ENCODE measurements at regions not wholly inside any gene's neighbourhood (a gene's known extent, or its start where the extent isn't known, plus 50 kb on each side); places are given as distances from the start of the nearest gene placed in this dataset.

DNA sequence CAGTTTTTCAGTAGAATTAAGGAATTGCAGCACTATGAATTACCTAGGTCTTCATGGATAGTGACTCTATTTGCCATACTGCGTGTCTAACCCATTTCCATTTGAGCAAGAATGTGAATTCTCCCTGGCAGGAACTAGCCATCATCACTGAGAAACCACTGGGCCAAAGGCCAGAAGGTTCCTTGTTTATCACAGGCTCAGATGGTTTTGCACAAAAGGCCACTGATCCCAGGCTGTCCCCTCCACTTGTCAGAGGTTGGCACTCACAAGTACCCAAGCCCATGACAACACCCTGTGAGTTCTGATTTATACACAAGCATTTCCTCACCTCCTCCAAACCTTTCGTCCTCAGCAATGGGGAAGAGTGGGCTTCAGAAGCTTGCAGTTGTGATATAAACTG, 131.8 kb downstream of the FOXB1 start:
- no peaks in the 10 kb centered on the region for H3K4me1 ChIP-seq (ENCODE audit: insufficient read depth)
- DNase-seq (ENCODE audit: low spot score) (no peak), ATAC-seq (no peak)
- H3K27ac ChIP-seq (ENCODE audit: low read depth) = no peak overlapping the region
- no peak for TF ChIP-seq EZH2phosphoT487 (IDR thresholded peaks at IDR 0.05; ENCODE audit: unreplicated experiment)
- TF ChIP-seq ZNF114 (CRISPR knock-in tag; IDR thresholded peaks at IDR 0.05) = no peak
- TF ChIP-seq ETS1 (IDR thresholded peaks at IDR 0.05) = no peak
- TF ChIP-seq STAT1 (IDR thresholded peaks at IDR 0.05; ENCODE audit: unreplicated experiment) = no peak
- TF ChIP-seq, protein P1, sequence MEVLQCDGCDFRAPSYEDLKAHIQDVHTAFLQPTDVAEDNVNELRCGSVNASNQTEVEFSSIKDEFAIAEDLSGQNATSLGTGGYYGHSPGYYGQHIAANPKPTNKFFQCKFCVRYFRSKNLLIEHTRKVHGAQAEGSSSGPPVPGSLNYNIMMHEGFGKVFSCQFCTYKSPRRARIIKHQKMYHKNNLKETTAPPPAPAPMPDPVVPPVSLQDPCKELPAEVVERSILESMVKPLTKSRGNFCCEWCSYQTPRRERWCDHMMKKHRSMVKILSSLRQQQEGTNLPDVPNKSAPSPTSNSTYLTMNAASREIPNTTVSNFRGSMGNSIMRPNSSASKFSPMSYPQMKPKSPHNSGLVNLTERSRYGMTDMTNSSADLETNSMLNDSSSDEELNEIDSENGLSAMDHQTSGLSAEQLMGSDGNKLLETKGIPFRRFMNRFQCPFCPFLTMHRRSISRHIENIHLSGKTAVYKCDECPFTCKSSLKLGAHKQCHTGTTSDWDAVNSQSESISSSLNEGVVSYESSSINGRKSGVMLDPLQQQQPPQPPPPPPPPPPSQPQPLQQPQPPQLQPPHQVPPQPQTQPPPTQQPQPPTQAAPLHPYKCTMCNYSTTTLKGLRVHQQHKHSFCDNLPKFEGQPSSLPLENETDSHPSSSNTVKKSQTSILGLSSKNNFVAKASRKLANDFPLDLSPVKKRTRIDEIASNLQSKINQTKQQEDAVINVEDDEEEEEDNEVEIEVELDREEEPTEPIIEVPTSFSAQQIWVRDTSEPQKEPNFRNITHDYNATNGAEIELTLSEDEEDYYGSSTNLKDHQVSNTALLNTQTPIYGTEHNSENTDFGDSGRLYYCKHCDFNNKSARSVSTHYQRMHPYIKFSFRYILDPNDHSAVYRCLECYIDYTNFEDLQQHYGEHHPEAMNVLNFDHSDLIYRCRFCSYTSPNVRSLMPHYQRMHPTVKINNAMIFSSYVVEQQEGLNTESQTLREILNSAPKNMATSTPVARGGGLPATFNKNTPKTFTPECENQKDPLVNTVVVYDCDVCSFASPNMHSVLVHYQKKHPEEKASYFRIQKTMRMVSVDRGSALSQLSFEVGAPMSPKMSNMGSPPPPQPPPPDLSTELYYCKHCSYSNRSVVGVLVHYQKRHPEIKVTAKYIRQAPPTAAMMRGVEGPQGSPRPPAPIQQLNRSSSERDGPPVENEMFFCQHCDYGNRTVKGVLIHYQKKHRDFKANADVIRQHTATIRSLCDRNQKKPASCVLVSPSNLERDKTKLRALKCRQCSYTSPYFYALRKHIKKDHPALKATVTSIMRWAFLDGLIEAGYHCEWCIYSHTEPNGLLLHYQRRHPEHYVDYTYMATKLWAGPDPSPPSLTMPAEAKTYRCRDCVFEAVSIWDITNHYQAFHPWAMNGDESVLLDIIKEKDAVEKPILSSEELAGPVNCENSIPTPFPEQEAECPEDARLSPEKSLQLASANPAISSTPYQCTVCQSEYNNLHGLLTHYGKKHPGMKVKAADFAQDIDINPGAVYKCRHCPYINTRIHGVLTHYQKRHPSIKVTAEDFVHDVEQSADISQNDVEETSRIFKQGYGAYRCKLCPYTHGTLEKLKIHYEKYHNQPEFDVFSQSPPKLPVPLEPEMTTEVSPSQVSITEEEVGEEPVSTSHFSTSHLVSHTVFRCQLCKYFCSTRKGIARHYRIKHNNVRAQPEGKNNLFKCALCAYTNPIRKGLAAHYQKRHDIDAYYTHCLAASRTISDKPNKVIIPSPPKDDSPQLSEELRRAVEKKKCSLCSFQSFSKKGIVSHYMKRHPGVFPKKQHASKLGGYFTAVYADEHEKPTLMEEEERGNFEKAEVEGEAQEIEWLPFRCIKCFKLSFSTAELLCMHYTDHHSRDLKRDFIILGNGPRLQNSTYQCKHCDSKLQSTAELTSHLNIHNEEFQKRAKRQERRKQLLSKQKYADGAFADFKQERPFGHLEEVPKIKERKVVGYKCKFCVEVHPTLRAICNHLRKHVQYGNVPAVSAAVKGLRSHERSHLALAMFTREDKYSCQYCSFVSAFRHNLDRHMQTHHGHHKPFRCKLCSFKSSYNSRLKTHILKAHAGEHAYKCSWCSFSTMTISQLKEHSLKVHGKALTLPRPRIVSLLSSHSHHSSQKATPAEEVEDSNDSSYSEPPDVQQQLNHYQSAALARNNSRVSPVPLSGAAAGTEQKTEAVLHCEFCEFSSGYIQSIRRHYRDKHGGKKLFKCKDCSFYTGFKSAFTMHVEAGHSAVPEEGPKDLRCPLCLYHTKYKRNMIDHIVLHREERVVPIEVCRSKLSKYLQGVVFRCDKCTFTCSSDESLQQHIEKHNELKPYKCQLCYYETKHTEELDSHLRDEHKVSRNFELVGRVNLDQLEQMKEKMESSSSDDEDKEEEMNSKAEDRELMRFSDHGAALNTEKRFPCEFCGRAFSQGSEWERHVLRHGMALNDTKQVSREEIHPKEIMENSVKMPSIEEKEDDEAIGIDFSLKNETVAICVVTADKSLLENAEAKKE (CRISPR knock-in tag; IDR thresholded peaks at IDR 0.05) = no peak
- TF ChIP-seq EZH2 (IDR thresholded peaks at IDR 0.05; ENCODE audit: low read depth, unreplicated experiment) = no peak
- no peak for TF ChIP-seq NANOG (IDR thresholded peaks at IDR 0.05; ENCODE audit: borderline replicate concordance)
- no peak for TF ChIP-seq JUNB (IDR thresholded peaks at IDR 0.05; ENCODE audit: unreplicated experiment)
- TF ChIP-seq ZNF331 (CRISPR knock-in tag; IDR thresholded peaks at IDR 0.05; ENCODE audit: low read depth) = no peak
- no peak for TF ChIP-seq POLR2AphosphoS5 (IDR thresholded peaks at IDR 0.05; ENCODE audit: low read depth)
- TF ChIP-seq CREB1 (CRISPR knock-in tag; IDR thresholded peaks at IDR 0.05; ENCODE audit: low read depth) = no peak
- no peak for TF ChIP-seq CTCF (conservative IDR thresholded peaks at IDR 0.05; ENCODE audit: low read depth in 2 of 2)
- TF ChIP-seq, protein P2, sequence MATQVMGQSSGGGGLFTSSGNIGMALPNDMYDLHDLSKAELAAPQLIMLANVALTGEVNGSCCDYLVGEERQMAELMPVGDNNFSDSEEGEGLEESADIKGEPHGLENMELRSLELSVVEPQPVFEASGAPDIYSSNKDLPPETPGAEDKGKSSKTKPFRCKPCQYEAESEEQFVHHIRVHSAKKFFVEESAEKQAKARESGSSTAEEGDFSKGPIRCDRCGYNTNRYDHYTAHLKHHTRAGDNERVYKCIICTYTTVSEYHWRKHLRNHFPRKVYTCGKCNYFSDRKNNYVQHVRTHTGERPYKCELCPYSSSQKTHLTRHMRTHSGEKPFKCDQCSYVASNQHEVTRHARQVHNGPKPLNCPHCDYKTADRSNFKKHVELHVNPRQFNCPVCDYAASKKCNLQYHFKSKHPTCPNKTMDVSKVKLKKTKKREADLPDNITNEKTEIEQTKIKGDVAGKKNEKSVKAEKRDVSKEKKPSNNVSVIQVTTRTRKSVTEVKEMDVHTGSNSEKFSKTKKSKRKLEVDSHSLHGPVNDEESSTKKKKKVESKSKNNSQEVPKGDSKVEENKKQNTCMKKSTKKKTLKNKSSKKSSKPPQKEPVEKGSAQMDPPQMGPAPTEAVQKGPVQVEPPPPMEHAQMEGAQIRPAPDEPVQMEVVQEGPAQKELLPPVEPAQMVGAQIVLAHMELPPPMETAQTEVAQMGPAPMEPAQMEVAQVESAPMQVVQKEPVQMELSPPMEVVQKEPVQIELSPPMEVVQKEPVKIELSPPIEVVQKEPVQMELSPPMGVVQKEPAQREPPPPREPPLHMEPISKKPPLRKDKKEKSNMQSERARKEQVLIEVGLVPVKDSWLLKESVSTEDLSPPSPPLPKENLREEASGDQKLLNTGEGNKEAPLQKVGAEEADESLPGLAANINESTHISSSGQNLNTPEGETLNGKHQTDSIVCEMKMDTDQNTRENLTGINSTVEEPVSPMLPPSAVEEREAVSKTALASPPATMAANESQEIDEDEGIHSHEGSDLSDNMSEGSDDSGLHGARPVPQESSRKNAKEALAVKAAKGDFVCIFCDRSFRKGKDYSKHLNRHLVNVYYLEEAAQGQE (IDR thresholded peaks at IDR 0.05; ENCODE audit: unreplicated experiment) = no peak
- no peaks in the 10 kb centered on the region for H4K20me1 ChIP-seq (replicated peaks; ENCODE audit: insufficient read depth)
- Mint-ChIP-seq H3K9me3 (no peaks in the 10 kb centered on the region), H3K27me3 (ENCODE audit: insufficient read depth, low read depth, poor library complexity) (peaks cover under 1% of the 10 kb centered on the region), H3K27ac (no peak overlapping the region), H3K4me1 (peaks cover 17% of the 10 kb centered on the region; the same call in 2 of the 3 replicates), H3K36me3 (ENCODE audit: low read depth) (no peaks in the 10 kb centered on the region), H3K4me3 (no peak overlapping the region)
- no peaks in the 10 kb centered on the region for H3K27me3 ChIP-seq (ENCODE audit: insufficient read depth)
- H3K79me2 ChIP-seq (replicated peaks; ENCODE audit: insufficient read depth) = no peaks in the 10 kb centered on the region
- H3K4me3 ChIP-seq = no peak overlapping the region
- no peaks in the 10 kb centered on the region for H3F3A ChIP-seq (replicated peaks; ENCODE audit: low read depth)
- H3K4me2 ChIP-seq = no peak overlapping the region
- H3K9me2 ChIP-seq (ENCODE audit: insufficient read depth) = no peaks in the 10 kb centered on the region; the same call in none of the 2 replicates
- no peak overlapping the region for H2AFZ ChIP-seq
- H3K36me3 ChIP-seq (ENCODE audit: insufficient read depth) = no peaks in the 10 kb centered on the region
